TTC549 (cell line): ENCODE measurements at regions not wholly inside any gene's neighbourhood (a gene's known extent, or its start where the extent isn't known, plus 50 kb on each side); places are given as distances from the start of the nearest gene placed in this dataset.

Source experiments
- FAIRE-seq: peaks from 2 replicates; lab custom pipeline; 2012; peaks lifted over from hg19 to GRCh38; lab: Jason Lieb, UNC

DNA sequence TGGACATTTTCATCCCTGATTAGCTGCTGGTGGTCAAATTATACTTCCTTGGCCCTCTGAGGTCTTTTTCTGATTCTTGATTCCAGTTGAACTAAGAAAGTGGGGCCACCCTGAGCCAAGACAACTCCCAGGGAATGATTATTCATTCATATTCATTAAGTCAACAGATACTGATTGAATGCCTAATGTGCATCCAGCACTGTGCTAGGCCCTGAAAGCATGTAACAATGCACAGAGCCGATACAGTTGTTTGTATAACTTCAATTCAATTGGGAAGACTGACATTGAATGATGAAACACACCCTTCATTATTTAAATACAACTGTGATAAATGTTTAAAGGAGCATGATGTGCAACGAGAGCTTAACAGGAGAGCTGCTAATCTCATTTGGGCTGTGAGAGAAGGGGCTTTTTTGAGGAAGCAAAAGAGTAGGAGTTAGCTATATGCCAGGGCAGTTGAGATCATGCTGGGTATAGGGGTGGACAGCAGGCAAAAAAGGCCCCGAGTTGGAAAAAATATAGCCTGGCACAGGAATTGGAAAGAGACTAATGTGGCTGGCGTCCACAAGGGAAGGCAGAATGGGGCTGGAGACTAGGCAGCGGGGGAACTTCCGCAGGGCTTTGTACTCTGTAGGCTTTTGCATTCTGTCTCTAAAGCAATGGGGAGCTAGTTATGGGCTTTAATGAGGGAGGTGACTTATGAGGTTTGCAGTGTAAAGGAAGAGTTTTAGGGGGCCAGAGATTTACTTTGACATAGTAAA, 57.2 kb upstream of the ACVR1 start:
- no peak for FAIRE-seq

DNA sequence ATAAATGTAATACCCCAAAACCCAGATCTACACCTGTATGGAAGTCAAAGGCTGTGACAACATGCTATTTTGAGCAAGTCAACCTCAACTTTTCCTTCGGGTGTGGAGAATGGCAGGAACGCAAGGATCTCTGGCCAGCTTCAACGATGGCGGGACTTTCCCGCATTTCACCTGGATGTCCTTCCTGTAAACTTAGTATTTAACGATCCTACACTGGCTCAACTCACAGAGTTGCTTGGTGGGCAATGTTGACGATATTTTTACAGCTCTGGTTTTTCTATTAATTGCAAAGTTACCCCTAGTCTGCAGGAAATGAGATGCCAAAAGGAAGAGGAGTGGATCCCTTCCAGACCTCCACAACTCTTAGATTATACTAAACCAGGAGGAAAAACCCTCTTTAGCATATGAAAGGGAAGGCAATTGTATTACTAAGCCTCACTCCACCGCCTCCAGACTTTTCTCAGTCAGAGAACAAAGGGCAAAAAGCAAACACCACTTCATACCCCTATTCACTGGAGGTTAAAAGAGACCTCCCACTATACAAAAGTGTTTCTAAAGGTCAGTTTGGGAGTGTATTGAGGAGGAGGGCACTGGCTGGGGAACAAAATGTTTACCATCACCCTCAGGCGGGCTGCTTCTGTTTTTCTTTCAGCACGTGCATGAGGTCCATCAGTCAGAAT, 56.5 kb upstream of the ACVR1 start:
- FAIRE-seq = no peak

DNA sequence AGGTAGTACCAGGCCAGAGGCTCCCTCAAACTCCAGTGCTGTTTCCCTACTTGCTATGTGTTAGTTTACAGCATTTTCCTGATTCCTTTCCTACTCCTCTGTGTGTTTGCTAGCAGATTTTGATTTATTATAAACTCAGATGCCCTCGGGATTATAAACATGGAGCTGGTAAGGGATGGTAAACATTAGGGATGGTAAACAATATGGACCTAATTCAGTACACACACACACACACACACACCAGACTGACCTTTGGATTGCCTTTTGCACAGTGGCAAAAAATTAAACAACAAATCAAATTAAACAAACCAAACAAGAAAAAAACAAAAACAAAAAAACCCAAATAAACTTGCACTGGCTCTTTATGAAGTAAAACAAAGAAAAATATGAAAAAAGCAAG, 55.4 kb upstream of the ACVR1 start:
- no peak for FAIRE-seq

DNA sequence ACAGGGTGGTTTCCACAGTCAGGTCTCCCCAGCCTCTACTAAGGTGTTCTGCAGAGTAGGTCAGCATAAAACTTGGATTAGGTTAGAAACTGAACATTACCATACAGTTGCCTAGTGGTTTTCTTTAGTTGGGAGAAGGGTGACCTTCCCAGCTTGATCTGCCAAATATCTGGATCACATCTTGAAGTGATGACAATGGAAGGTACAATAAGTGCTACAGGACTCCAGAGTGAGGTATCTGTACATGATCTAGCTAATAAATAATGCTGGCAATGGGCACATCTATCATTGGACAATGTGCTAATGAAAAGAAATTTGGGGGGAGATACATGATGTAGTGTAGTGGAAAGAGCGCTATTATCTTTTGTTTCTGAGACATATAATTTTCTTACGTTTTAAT, 54.6 kb upstream of the ACVR1 start:
- FAIRE-seq = no peak

DNA sequence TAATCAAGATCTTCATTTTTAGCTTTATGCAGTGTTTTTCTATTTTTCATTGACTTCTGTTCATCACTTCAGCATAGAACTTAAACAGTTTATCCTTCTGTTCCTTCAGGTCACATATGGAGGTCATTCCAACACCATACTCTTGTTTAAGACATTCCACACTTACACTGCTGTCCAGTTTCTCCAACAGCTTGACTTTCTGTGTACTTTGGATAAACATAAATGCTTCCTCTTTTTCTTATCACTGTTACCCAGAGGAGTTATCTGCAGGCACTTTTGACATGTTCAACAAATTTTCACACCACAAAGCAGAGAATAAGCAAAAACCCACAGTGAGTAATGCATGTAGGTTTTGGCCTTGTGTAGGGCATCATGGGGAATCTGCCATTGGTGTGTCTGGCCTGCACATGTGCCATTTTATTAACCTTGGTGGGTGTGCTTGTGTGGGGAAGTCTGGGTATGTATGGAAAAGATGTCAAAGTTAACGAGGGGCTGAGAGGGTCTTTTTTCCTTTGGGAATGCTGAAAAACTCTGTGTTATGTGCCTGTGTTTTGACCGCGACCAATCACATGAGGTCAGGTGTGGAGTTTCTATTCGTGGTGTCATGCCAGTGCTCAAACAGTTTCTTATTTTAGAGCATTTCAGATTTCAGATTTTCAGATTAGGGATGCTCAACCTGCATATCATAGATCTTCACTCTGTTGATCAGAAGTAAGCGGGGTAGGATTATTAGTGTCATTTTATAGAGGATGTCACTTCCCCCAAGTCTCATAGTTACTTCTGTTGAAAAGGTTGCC, 53.9 kb upstream of the ACVR1 start:
- FAIRE-seq = no peak

DNA sequence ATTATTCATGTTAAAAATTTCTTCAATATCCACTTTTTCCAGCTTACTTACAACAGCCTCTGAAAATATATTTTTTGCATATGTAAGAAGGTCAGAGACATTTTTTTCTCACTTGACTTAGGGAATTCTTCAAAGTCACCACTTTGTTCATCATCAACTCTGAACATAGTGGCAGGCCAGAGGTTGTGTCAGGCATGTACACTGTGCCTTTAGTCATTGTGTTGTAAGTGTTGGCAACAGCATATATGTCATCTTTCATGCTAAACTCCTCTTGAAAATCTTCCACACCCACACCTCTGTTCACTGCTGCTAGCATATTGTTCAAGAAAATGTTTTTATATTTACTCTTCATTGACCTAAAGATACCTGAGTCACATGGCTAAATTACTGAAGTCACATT, 52.2 kb upstream of the ACVR1 start:
- no peak for FAIRE-seq

DNA sequence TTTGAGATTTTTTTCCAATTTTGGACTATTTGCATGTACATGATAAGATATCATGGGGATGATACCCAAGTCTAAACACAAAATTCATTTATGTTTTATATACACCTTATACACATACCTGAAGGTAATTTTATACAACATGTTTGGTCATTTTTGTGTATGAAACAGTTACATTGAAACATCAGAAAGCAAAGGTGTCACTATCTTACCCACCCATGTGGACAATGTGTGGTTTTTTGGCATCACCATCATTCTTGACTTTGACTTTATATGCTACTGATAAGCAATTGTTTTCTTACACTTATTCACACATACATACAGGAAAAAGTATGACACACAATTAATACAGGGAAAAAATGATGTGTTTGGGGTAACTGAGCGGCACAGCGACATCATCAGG, 51.0 kb upstream of the ACVR1 start:
- no peak for FAIRE-seq
